NB4 (cell line): ENCODE measurements at regions not wholly inside any gene's neighbourhood (a gene's known extent, or its start where the extent isn't known, plus 50 kb on each side); places are given as distances from the start of the nearest gene placed in this dataset.

Experiments used
- CTCF ChIP-seq: IDR thresholded peaks from one replicate; pipeline ENCODE4 v1.5.1; 2012; ENCODE audit warnings: low read depth, low read length
- MAX ChIP-seq: IDR thresholded peaks from 2 replicates; pipeline ENCODE4 v1.6.1; 2011; ENCODE audit warnings: low read depth, low read length
- POLR2A ChIP-seq: IDR thresholded peaks from 2 replicates; pipeline ENCODE4 v1.6.1; 2011; ENCODE audit warnings: mild to moderate bottlenecking; ENCODE audit not compliant: insufficient read length; ENCODE audit errors: extremely low read depth

- no peak for TF ChIP-seq CTCF
- TF ChIP-seq MAX, result no peak
- TF ChIP-seq POLR2A, result no peak
Measured at GRCh38 chr4:57314636-57315035, 204.5 kb upstream of the IGFBP7 start.
